OCI-LY3 (cell line): ENCODE measurements at regions not wholly inside any gene's neighbourhood (a gene's known extent, or its start where the extent isn't known, plus 50 kb on each side); places are given as distances from the start of the nearest gene placed in this dataset.

Experiments
- CTCF ChIP-seq: fragments of 200-600, 300-600 bp; sonication (generic); IDR thresholded peaks from 2 replicates; pipeline ENCODE4 v1.5.1; 2014; ENCODE audit warnings: antibody characterized with exemption, low read length, low read depth
- EZH2phosphoT487 ChIP-seq: fragments of 200-600 bp; shearing (Covaris generic); IDR thresholded peaks from 2 replicates; pipeline ENCODE4 v1.6.1; 2018; ENCODE audit warnings: antibody characterized with exemption, mixed run types, low read depth

DNA sequence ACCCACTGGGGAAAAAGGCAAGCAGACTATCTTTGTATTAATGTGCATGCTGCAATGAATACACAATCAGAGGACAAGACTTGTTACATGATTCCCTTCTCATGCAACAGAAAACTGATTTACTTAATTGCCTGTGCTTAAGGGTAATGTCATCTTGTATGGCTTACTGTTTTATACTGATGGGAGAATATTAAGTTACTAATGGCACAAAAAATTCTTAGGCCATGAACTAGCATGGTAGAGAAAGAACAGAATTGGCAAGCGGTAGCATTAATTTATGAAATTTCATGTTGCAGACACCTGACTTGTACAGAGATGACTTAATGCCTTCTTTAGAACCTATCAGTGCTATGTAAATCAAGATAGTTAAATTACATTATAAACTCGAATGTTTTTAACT is 282.3 kb downstream of the CNTN3 start:
- TF ChIP-seq CTCF (no peak), EZH2phosphoT487 (no peak)
